ENCODE measurements at regions not wholly inside any gene's neighbourhood (a gene's known extent, or its start where the extent isn't known, plus 50 kb on each side); places are given as distances from the start of the nearest gene placed in this dataset.
A peak's percentile ranks its signal among the peaks of the same experiment; 100 is the strongest.

- no peak for DNase-seq (ENCODE audit: low read depth in 1 of 2, low spot score in 1 of 2)
- TF ChIP-seq SPI1 (IDR thresholded peaks at IDR 0.05; ENCODE audit: borderline replicate concordance, low read depth) (no peak), POLR2AphosphoS5 (IDR thresholded peaks at IDR 0.05; ENCODE audit: low read depth) (no peak), CTCF (IDR thresholded peaks at IDR 0.05; ENCODE audit: insufficient read depth, low read length) (no peak), REST (IDR thresholded peaks at IDR 0.05; ENCODE audit: insufficient replicate concordance, low read depth) (no peak), GABPA (IDR thresholded peaks at IDR 0.05; ENCODE audit: low read depth) (no peak)
Observed at GRCh38 chr1:105122041-105122440, 1372.3 kb downstream of the AMY1C start.

DNA sequence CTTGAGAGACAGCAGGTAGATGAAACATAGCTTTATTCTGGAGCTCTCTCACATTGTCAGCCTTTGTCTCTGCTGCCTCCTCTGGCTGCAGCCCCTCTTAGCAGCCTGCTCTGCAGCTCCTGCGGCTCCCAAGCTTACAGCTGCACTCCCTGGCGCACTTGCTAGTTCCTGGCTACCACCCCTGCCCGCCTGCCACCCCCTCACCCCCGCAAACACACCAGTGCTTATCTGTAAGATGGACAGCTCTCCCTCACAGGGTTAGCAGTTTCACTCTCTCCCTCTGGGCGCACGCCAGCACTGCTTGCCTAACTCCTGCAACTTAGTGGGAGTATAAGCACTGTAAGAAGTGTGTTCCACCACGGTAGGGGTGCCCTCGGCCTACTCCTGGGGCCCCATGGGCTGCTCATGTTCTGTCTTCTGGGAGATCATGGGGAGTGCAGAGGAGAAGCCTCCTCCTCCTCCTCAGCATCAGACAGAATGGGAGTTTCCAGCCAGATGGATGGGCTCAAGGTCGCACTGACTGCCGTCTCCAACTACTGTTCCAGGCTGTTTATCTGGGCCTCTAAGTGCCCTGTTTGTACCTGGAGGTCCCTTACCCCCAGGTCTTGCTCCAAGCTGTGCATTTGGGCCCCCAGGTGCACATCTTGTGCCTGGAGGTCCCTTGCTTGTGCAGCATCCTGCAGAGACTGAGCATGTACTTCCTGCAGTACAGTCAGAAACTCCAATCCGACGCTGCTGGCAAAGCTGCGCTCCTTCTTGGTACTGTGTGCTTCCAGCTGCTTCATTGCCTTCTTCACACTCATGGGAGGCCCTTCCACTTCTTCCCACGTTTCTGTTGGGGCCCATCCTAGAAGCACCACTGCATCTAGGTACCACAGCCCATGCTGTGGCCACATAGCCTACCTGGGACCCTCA lies 1388.1 kb downstream of the AMY1C start:
- no peak for TF ChIP-seq REST (IDR thresholded peaks at IDR 0.05; ENCODE audit: insufficient replicate concordance, low read depth)
- no peak for TF ChIP-seq GABPA (IDR thresholded peaks at IDR 0.05; ENCODE audit: low read depth)
- no peak for TF ChIP-seq SPI1 (IDR thresholded peaks at IDR 0.05; ENCODE audit: borderline replicate concordance, low read depth)
- no peak for TF ChIP-seq CTCF (IDR thresholded peaks at IDR 0.05; ENCODE audit: insufficient read depth, low read length)
- no peak for TF ChIP-seq POLR2AphosphoS5 (IDR thresholded peaks at IDR 0.05; ENCODE audit: low read depth)
- Histone ChIP-seq H3K27ac (replicated peaks) (no peak overlapping the region), H3K27me3 (ENCODE audit: insufficient read depth, poor library complexity, severe bottlenecking) (no peaks in the 10 kb centered on the region), H3K4me3 (replicated peaks; ENCODE audit: insufficient read depth, low read length) (no peak overlapping the region)
- DNase-seq (ENCODE audit: low read depth in 1 of 2, low spot score in 1 of 2): peak in 1 of 2 experiments; percentile 4

More at GRCh38 chr1:105122041-105122440, 1372.3 kb downstream of the AMY1C start:
- Histone ChIP-seq H3K27ac (replicated peaks) (no peak overlapping the region), H3K27me3 (ENCODE audit: insufficient read depth, poor library complexity, severe bottlenecking) (no peaks in the 10 kb centered on the region), H3K4me3 (replicated peaks; ENCODE audit: insufficient read depth, low read length) (no peak overlapping the region)

GRCh38 chr1:105138458-105138893 lies 1388.8 kb downstream of the AMY1C start:
- no peak overlapping the region for H3K27ac ChIP-seq (replicated peaks)
- H3K27me3 ChIP-seq (ENCODE audit: insufficient read depth, poor library complexity, severe bottlenecking): no peaks in the 10 kb centered on the region
- TF ChIP-seq SPI1 (IDR thresholded peaks at IDR 0.05; ENCODE audit: borderline replicate concordance, low read depth) (no peak), GABPA (IDR thresholded peaks at IDR 0.05; ENCODE audit: low read depth) (no peak), REST (IDR thresholded peaks at IDR 0.05; ENCODE audit: insufficient replicate concordance, low read depth) (no peak), POLR2AphosphoS5 (IDR thresholded peaks at IDR 0.05; ENCODE audit: low read depth) (no peak), CTCF (IDR thresholded peaks at IDR 0.05; ENCODE audit: insufficient read depth, low read length) (no peak)
- no peak for DNase-seq (ENCODE audit: low read depth in 1 of 2, low spot score in 1 of 2)
- H3K4me3 ChIP-seq (replicated peaks; ENCODE audit: insufficient read depth, low read length): no peak overlapping the region
